GM04503 (cell line): ENCODE measurements at regions not wholly inside any gene's neighbourhood (a gene's known extent, or its start where the extent isn't known, plus 50 kb on each side); places are given as distances from the start of the nearest gene placed in this dataset.
"Not testable (repeated sequence)": the region's sequence is repeated elsewhere in the genome, so short reads cannot be mapped to it uniquely, and the experiment has no call there.

ENCODE experiments used
- DNase-seq: peaks from one replicate; pipeline ENCODE4 v3.0.0-alpha.2; 2012; ENCODE audit warnings: low read depth

- no peak for DNase-seq
These were observed 1361.2 kb downstream of the CDH8 start for GRCh38 chr16:60675022-60675421.

GRCh38 chr16:60674241-60674640 lies 1362.0 kb downstream of the CDH8 start:
- DNase-seq, result no peak

- DNase-seq, result no peak
These were observed 1380.6 kb downstream of the CDH8 start for GRCh38 chr16:60655514-60656153.

GRCh38 chr16:60651346-60651745 lies 1384.9 kb downstream of the CDH8 start:
- no peak for DNase-seq

GRCh38 chr16:60648290-60648689 lies 1387.9 kb downstream of the CDH8 start:
- DNase-seq, result no peak

- not testable (repeated sequence) for DNase-seq
These were observed 1388.8 kb downstream of the CDH8 start for GRCh38 chr16:60647388-60647787.

- DNase-seq, result no peak
These were observed 1389.6 kb downstream of the CDH8 start for GRCh38 chr16:60646631-60647030.

GRCh38 chr16:60645541-60645940 lies 1390.7 kb downstream of the CDH8 start:
- DNase-seq, result no peak

- no peak for DNase-seq
These were observed 1393.3 kb downstream of the CDH8 start for GRCh38 chr16:60642956-60643355.

- DNase-seq, result no peak
These were observed 1395.1 kb downstream of the CDH8 start for GRCh38 chr16:60641067-60641665.

GRCh38 chr16:60640038-60640437 lies 1396.2 kb downstream of the CDH8 start:
- DNase-seq, result no peak

GRCh38 chr16:60636636-60637035 lies 1399.6 kb downstream of the CDH8 start:
- not testable (repeated sequence) for DNase-seq

- DNase-seq, result no peak
These were observed 1400.1 kb downstream of the CDH8 start for GRCh38 chr16:60636117-60636516.

GRCh38 chr16:60635548-60635947 lies 1400.7 kb downstream of the CDH8 start:
- no peak for DNase-seq

GRCh38 chr16:60611844-60612243 lies 1424.4 kb downstream of the CDH8 start:
- DNase-seq, result no peak

GRCh38 chr16:60608971-60609370 lies 1427.3 kb downstream of the CDH8 start:
- no peak for DNase-seq

- DNase-seq, result not testable (repeated sequence)
These were observed 1430.6 kb downstream of the CDH8 start for GRCh38 chr16:60605652-60606051.

GRCh38 chr16:60605176-60605575 lies 1431.1 kb downstream of the CDH8 start:
- DNase-seq, result no peak

GRCh38 chr16:60586493-60586892 lies 1449.7 kb downstream of the CDH8 start:
- no peak for DNase-seq

GRCh38 chr16:60582528-60582927 lies 1453.7 kb downstream of the CDH8 start:
- DNase-seq, result no peak

- DNase-seq, result no peak
These were observed 1469.3 kb downstream of the CDH8 start for GRCh38 chr16:60566901-60567300.

GRCh38 chr16:60564588-60564987 lies 1471.7 kb downstream of the CDH8 start:
- DNase-seq, result no peak

GRCh38 chr16:60563166-60563565 lies 1473.1 kb downstream of the CDH8 start:
- DNase-seq, result no peak

GRCh38 chr16:60558936-60559335 lies 1477.3 kb downstream of the CDH8 start:
- DNase-seq, result no peak
